IPS-20b (cell line): ENCODE measurements at regions not wholly inside any gene's neighbourhood (a gene's known extent, or its start where the extent isn't known, plus 50 kb on each side); places are given as distances from the start of the nearest gene placed in this dataset.

Source experiments
- H3K27ac ChIP-seq: one replicate; pipeline ENCODE4 v1.5.1; 2013; ENCODE audit warnings: low read length
- H3K27me3 ChIP-seq: 2 replicates; pipeline ENCODE4 v1.6.1; 2013; ENCODE audit warnings: mild to moderate bottlenecking, low read length, inconsistent platforms; ENCODE audit not compliant: insufficient read depth
- H3K36me3 ChIP-seq: 2 replicates; pipeline ENCODE4 v1.6.1; 2013; ENCODE audit warnings: low read depth, mild to moderate bottlenecking, inconsistent platforms, low read length, moderate library complexity; ENCODE audit not compliant: insufficient read depth
- H3K4me1 ChIP-seq: 2 replicates; pipeline ENCODE4 v1.6.1; 2013; ENCODE audit warnings: mild to moderate bottlenecking, control low read depth, inconsistent platforms, low read length, moderate library complexity; ENCODE audit not compliant: insufficient read depth
- H3K4me3 ChIP-seq: 2 replicates; pipeline ENCODE4 v1.5.1; 2013; ENCODE audit warnings: mild to moderate bottlenecking, low read length, inconsistent platforms
- H3K9ac ChIP-seq: 2 replicates; pipeline ENCODE4 v1.6.1; 2013; ENCODE audit warnings: low read depth, mild to moderate bottlenecking, inconsistent platforms, low read length, moderate library complexity
- H3K9me3 ChIP-seq: 2 replicates; pipeline ENCODE4 v1.6.1; 2013; ENCODE audit warnings: mild to moderate bottlenecking, low read depth, low read length, inconsistent platforms; ENCODE audit not compliant: insufficient read depth

DNA sequence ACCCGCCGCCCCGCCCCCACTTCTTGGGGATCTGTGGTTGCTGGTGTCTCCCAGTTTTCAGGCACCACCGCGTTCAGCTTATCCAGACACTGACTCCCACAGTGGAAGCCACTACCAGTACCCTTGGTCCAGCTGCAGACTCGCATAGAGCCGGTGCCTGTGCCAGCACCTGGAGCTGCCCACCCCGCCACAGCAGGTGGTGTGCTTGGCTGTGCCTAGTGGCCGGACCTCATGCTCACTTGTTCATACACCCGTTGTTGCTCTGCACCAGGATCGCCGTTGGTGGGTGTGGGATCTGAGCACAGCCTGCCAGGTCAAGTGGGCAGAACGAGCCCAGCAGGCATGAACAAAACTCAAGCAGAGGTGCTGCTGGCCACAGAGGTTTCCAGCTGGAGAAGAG is 673.2 kb downstream of the RERGL start:
- Histone ChIP-seq H3K9ac (no peak overlapping the region), H3K9me3 (peaks cover 15% of the 10 kb centered on the region; the same call in 1 of the 2 replicates), H3K36me3 (no peaks in the 10 kb centered on the region), H3K27me3 (no peaks in the 10 kb centered on the region), H3K4me3 (no peak overlapping the region), H3K4me1 (no peaks in the 10 kb centered on the region), H3K27ac (no peak overlapping the region)

DNA sequence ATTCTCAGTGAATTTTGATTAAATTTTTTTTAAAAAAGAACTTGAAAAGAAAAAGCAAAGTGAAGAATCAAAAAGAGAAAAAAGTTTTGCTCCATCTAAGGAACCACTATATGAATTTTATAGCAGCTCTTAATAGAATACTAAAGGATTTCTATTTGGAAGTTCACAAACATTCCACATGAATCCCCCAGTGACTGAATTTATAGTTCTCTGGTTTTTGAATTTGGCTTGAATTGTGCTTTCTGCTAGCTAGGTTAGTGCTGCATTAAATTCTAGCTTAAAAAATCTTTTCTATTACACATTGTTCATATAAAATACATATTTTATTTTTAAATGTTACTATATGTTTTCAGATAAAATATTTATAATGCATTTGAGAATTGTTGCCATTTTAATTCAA is 675.4 kb downstream of the RERGL start:
- peaks cover 15% of the 10 kb centered on the region; the same call in 1 of the 2 replicates for H3K9me3 ChIP-seq
- H3K4me3 ChIP-seq = no peak overlapping the region
- no peaks in the 10 kb centered on the region for H3K4me1 ChIP-seq
- H3K27ac ChIP-seq = no peak overlapping the region
- H3K36me3 ChIP-seq = no peaks in the 10 kb centered on the region
- H3K27me3 ChIP-seq = no peaks in the 10 kb centered on the region
- H3K9ac ChIP-seq = no peak overlapping the region

DNA sequence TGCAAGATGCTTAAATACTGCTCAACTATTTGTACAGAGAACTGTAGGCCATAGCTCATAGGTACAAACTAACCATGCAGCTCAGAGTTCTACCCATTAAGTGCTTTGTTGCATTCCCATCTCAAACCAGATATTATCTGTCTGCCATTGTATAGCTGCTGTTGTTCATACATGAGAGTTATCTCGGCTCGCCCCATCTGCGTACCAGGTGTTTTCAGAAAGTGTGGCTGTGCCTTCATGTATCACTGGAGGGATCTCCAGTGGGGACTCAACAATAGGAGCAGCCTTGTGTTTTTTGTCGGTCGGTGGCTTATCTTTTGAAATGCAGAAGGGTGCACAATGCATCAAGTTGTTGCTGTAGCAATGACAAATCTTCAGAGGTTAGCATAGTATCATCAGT is 678.3 kb downstream of the RERGL start:
- H3K36me3 ChIP-seq = no peaks in the 10 kb centered on the region
- H3K27me3 ChIP-seq = no peaks in the 10 kb centered on the region
- peaks cover 24% of the 10 kb centered on the region; the same call in 1 of the 2 replicates for H3K9me3 ChIP-seq
- no peak overlapping the region for H3K4me3 ChIP-seq
- H3K27ac ChIP-seq = no peak overlapping the region
- no peak overlapping the region for H3K9ac ChIP-seq
- no peaks in the 10 kb centered on the region for H3K4me1 ChIP-seq

DNA sequence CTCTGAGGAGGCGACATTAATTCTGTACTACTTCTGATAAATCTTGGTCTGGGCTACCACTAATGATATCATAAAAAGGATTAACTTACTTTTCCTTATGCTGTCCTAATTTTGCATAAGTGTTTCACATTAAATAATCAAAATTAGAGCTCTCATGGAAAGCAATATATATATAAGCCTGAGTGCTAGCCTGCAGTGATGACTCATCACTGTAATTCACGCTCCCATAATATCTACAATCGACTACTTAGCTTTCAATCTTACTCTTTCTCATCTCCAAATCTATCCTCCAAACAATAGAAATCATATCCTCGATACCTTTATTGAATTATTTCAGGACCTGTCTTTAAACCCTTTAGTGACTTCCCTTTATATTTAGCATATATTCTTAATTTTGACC is 701.3 kb downstream of the RERGL start:
- Histone ChIP-seq H3K9ac (no peak overlapping the region), H3K27ac (no peak overlapping the region), H3K36me3 (no peaks in the 10 kb centered on the region)

DNA sequence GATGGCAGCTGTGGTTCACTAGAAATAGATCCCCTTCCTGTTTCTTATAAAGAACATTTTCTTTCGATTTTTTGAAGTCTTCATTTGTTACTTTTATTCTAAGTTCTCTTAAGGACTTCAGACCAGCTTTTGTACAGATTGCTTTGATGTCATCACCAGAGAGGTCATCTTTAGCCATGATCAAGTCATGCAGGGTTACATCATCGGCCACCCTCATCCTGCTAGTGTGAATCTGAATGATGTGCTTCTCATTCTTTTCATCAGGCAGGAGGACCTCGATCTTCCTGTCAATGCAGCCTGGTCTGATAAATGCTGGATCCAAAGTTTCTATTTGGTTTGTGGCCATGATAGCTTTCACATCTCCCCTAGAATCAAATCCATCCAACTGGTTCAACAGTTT is 706.7 kb downstream of the RERGL start:
- H3K4me3 ChIP-seq = no peak overlapping the region
- H3K36me3 ChIP-seq = no peaks in the 10 kb centered on the region
- no peaks in the 10 kb centered on the region for H3K4me1 ChIP-seq
- no peaks in the 10 kb centered on the region for H3K27me3 ChIP-seq
- H3K9me3 ChIP-seq = no peaks in the 10 kb centered on the region
- H3K27ac ChIP-seq = no peak overlapping the region
- H3K9ac ChIP-seq = no peak overlapping the region

More for the DNA sequence above, 701.3 kb downstream of the RERGL start:
- H3K9me3 ChIP-seq = no peaks in the 10 kb centered on the region
- no peaks in the 10 kb centered on the region for H3K27me3 ChIP-seq
- no peak overlapping the region for H3K4me3 ChIP-seq
- no peaks in the 10 kb centered on the region for H3K4me1 ChIP-seq

DNA sequence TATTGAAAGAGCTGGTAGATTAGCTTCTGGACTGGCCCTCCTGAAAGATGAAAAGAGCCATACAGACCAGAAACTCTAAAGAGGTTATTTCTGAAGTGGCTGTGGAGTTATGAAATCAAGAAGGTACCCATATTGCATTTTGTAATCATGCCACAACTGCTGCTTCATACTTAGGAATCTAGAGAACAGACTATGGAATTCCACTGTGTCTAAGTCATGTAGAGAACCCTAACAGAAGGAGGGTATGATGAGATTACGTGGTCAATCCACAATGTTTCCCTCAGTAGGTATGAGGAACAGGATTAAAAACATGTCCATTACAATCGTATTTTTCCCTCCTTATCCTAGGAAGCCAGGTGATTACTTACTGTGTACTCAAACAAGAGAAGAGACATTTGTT is 708.8 kb downstream of the RERGL start:
- Histone ChIP-seq H3K27me3 (no peaks in the 10 kb centered on the region), H3K9me3 (no peaks in the 10 kb centered on the region), H3K9ac (no peak overlapping the region), H3K4me3 (no peak overlapping the region), H3K36me3 (no peaks in the 10 kb centered on the region), H3K4me1 (no peaks in the 10 kb centered on the region), H3K27ac (no peak overlapping the region)

DNA sequence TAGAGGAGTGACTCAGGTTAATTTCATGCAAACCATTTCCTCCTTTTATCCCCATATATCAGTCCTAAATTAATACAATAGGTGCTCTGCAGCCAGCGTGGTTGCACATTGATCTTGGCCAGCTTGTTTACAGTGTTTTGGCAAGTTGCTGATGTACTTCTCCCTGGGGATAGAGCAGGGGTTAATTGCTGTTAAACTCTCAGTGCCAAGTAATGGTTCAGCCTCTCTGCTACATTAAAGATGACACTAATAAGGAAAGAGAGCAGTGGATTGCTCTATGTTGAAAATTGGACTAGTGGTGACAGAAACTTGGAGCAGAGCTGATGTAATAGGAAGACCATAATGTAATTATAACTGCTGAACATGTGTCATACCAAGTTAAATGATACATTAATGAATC is 717.5 kb downstream of the RERGL start:
- no peak overlapping the region for H3K4me3 ChIP-seq
- H3K9ac ChIP-seq = no peak overlapping the region
- no peaks in the 10 kb centered on the region for H3K9me3 ChIP-seq
- no peaks in the 10 kb centered on the region for H3K4me1 ChIP-seq
- H3K27ac ChIP-seq = no peak overlapping the region
- H3K36me3 ChIP-seq = no peaks in the 10 kb centered on the region
- no peaks in the 10 kb centered on the region for H3K27me3 ChIP-seq

DNA sequence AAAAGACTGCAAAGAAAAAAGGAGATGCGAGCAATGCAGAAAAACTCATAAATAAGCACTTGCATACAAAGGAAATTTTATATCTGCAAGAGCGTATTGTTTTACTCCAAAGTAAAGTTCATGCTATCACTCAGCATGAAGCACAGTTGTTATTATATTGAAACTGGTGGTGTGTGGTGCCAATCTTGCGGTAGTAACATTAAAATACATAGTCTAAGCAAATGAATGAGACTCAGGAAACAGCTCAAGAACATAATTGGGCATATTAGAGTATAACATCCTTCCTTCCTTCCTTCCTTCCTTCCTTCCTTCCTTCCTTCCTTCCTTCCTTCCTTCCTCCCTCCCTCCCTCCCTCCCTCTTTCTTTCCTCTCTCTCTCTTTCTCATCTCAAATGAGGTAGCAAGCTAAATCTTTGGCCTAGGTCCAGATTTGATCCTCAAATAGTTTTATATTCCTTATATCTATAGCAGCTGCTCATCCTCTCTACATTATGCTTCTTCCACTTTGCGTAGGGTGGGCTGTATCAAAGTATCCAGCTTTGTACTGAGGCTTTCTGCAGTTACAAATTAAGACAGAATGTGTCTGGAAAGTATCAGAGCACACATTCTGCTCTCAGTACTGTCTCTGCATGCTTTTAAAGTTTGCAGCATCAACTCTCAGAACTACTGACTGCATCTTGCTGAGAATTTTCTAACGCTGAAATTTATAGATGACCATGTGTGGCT is 718.3 kb downstream of the RERGL start:
- no peak overlapping the region for H3K27ac ChIP-seq
- H3K4me1 ChIP-seq = no peaks in the 10 kb centered on the region
- H3K9me3 ChIP-seq = no peaks in the 10 kb centered on the region
- no peaks in the 10 kb centered on the region for H3K27me3 ChIP-seq
- no peak overlapping the region for H3K4me3 ChIP-seq
- H3K9ac ChIP-seq = no peak overlapping the region
- H3K36me3 ChIP-seq = no peaks in the 10 kb centered on the region

DNA sequence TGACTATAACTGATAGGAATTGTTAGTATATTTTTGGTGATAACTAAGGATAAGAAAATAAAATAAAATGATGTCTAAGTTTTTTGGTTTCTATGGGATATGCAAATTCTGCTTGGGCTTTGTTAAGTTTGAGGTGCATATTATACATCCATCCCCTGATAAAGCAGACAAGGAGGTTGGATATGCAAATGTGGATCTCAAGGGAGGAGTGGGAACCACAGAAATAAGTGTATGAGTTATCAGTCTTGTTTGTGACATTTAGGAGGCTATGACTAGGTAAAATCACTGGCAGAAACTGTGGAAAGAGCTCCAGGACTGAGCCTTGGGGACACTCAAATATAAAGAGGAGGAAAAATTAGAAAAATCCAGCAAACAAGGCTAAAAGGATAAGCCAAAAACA is 719.4 kb downstream of the RERGL start:
- Histone ChIP-seq H3K27me3 (no peaks in the 10 kb centered on the region), H3K9ac (no peak overlapping the region), H3K4me3 (no peak overlapping the region), H3K9me3 (no peaks in the 10 kb centered on the region), H3K27ac (no peak overlapping the region), H3K36me3 (no peaks in the 10 kb centered on the region), H3K4me1 (no peaks in the 10 kb centered on the region)

DNA sequence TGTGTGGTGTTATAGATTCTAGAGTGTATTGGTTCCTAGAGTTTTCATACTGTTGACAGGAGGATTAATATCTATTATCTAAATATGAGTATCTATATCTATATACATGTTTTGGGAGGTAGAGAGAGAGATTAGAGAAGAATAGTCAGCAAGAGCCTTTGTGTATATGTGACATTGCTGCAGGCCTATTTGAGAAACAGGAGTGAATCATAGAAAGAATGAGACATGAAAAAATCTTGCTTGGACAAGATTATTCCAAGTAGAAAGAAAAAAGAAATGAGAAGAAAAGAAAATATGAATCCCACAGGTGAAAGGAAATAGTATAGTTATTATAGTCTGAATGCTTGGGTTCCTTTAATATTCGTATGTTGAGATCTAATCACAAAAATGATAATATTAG is 720.4 kb downstream of the RERGL start:
- Histone ChIP-seq H3K36me3 (no peaks in the 10 kb centered on the region), H3K9ac (no peak overlapping the region), H3K27me3 (no peaks in the 10 kb centered on the region), H3K27ac (no peak overlapping the region), H3K4me3 (no peak overlapping the region), H3K4me1 (no peaks in the 10 kb centered on the region), H3K9me3 (no peaks in the 10 kb centered on the region)

DNA sequence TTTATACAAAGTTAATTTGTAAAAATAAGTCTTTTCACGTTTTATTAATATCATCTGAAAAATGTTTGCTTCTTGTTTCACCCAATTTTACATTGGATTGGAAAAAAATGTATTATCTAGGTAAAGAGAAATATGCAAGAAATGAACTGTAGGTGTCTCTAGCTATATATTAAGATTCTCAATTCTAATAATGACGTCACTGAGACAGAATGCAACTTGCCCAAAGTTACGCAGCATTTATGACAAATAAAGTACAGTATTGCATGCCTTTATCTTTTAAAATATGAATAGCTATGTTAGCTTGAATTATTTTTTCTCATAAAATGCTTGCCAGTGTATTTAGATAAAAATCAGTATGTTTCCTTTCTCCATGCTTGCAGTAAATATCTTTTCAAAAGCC is 728.8 kb downstream of the RERGL start:
- H3K4me1 ChIP-seq = peaks cover 13% of the 10 kb centered on the region
- no peaks in the 10 kb centered on the region for H3K9me3 ChIP-seq
- H3K9ac ChIP-seq = no peak overlapping the region
- no peaks in the 10 kb centered on the region for H3K36me3 ChIP-seq
- H3K4me3 ChIP-seq = no peak overlapping the region
- H3K27ac ChIP-seq = no peak overlapping the region
- H3K27me3 ChIP-seq = 0 out of 2 replicates have a peak, but pooled peaks cover 7% of the 10 kb centered on the region

DNA sequence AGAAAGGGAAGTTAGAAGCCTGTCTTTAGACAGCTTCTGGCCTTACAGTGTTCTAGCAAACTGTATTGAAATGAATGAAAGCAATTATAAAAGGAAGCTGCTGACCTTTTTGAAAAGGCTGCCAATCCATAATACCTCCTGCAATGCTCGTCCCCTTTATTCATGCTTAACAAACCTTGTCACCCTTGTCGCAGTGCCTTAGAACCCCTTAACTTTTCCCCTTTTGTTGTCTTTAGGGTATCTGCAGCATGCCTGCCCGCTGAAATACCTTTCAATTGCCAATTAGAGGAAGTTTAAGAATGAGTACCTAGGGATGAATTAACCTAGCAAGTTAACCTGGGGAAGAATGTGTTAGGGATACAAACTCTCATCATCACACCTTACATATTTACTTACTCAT is 731.2 kb downstream of the RERGL start:
- H3K4me1 ChIP-seq = peaks cover 13% of the 10 kb centered on the region
- H3K36me3 ChIP-seq = no peaks in the 10 kb centered on the region

More for the DNA sequence above, 731.2 kb downstream of the RERGL start:
- 0 out of 2 replicates have a peak, but pooled peaks cover 7% of the 10 kb centered on the region for H3K27me3 ChIP-seq
- no peaks in the 10 kb centered on the region for H3K9me3 ChIP-seq
- H3K9ac ChIP-seq = no peak overlapping the region
- H3K4me3 ChIP-seq = no peak overlapping the region
- no peak overlapping the region for H3K27ac ChIP-seq
